ENCODE measurements at regions not wholly inside any gene's neighbourhood (a gene's known extent, or its start where the extent isn't known, plus 50 kb on each side); places are given as distances from the start of the nearest gene placed in this dataset.

DNA sequence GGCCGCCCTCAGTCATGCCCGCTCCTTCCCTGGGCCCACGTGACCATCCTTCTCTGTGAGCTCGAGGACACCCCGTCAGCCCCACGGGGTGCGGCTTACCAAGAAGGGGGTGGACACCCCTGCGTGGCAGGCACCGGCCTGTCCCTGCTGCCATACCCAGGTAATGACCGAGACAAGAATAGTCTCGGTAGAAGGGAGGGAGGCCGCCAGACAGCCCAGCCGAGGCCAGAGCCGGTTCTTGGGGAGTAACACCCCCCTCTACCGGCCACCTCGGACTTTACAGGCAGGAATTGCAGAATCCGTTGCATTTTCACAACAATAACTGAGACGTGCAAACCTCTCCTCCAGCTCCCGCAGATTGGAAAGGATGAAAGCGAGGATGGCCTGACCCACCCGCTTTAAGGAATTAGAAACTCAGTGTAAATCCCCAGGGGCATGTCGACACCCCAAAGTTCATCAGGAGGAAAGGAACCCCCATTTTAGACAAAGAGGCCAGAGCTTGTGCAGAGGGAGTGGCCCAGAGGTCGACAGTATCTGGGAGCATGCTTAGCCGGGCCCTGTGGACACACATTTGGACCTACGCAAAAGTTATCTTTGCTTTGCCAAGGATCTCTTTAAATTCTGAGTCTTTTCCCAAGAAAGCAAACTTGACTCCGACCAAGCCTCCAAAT is 60.1 kb upstream of the GLI2 start:
- TF ChIP-seq FOXP2 (optimal IDR thresholded peaks at IDR 0.05; ENCODE audit: borderline replicate concordance, extremely low read depth, extremely low read length, insufficient read depth) (no peak), POLR2AphosphoS5 (IDR thresholded peaks at IDR 0.05; ENCODE audit: low read depth, low read length) (no peak), TAF1 (IDR thresholded peaks at IDR 0.05; ENCODE audit: borderline replicate concordance, insufficient read depth, low read length) (no peak), SIN3A (IDR thresholded peaks at IDR 0.05; ENCODE audit: borderline replicate concordance, insufficient read depth, low read length) (no peak)
- TF ChIP-seq, protein P1, sequence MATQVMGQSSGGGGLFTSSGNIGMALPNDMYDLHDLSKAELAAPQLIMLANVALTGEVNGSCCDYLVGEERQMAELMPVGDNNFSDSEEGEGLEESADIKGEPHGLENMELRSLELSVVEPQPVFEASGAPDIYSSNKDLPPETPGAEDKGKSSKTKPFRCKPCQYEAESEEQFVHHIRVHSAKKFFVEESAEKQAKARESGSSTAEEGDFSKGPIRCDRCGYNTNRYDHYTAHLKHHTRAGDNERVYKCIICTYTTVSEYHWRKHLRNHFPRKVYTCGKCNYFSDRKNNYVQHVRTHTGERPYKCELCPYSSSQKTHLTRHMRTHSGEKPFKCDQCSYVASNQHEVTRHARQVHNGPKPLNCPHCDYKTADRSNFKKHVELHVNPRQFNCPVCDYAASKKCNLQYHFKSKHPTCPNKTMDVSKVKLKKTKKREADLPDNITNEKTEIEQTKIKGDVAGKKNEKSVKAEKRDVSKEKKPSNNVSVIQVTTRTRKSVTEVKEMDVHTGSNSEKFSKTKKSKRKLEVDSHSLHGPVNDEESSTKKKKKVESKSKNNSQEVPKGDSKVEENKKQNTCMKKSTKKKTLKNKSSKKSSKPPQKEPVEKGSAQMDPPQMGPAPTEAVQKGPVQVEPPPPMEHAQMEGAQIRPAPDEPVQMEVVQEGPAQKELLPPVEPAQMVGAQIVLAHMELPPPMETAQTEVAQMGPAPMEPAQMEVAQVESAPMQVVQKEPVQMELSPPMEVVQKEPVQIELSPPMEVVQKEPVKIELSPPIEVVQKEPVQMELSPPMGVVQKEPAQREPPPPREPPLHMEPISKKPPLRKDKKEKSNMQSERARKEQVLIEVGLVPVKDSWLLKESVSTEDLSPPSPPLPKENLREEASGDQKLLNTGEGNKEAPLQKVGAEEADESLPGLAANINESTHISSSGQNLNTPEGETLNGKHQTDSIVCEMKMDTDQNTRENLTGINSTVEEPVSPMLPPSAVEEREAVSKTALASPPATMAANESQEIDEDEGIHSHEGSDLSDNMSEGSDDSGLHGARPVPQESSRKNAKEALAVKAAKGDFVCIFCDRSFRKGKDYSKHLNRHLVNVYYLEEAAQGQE (IDR thresholded peaks at IDR 0.05; ENCODE audit: insufficient read depth in 1 of 2, low read depth in 2 of 2, low read length in 2 of 2): no peak

Measured in PFSK-1 (cell line).